ENCODE measurements at regions not wholly inside any gene's neighbourhood (a gene's known extent, or its start where the extent isn't known, plus 50 kb on each side); places are given as distances from the start of the nearest gene placed in this dataset.

GRCh38 chr10:29694121-29694520 lies 59.4 kb upstream of the SVIL start:
- no peak overlapping the region for H3K4me3 ChIP-seq (replicated peaks in 1 of 2; ENCODE audit: low read depth in 2 of 2, low read length in 2 of 2)
- TF ChIP-seq CTCF (IDR thresholded peaks at IDR 0.05; ENCODE audit: low read depth, low read length): no peak
- DNase-seq (ENCODE audit: low read depth in 2 of 2): no peak

- no peak for TF ChIP-seq CTCF (IDR thresholded peaks at IDR 0.05; ENCODE audit: low read depth, low read length)
- DNase-seq (ENCODE audit: low read depth in 2 of 2): no peak
- peak overlapping the region in 1 of 2 donors; percentile 8 for H3K4me3 ChIP-seq (replicated peaks in 1 of 2; ENCODE audit: low read depth in 2 of 2, low read length in 2 of 2)
Observed at GRCh38 chr10:29692121-29692539, 57.4 kb upstream of the SVIL start.

GRCh38 chr10:29691564-29692072 lies 56.8 kb upstream of the SVIL start:
- DNase-seq (ENCODE audit: low read depth in 2 of 2): peak; percentile 68 to 78
- peak overlapping the region in 1 of 2 donors; percentile 8 for H3K4me3 ChIP-seq (replicated peaks in 1 of 2; ENCODE audit: low read depth in 2 of 2, low read length in 2 of 2)

GRCh38 chr10:29689001-29689400 lies 54.2 kb upstream of the SVIL start:
- no peak overlapping the region for H3K4me3 ChIP-seq (replicated peaks in 1 of 2; ENCODE audit: low read depth in 2 of 2, low read length in 2 of 2)
- TF ChIP-seq CTCF (IDR thresholded peaks at IDR 0.05; ENCODE audit: low read depth, low read length): no peak
- DNase-seq (ENCODE audit: low read depth in 2 of 2): peak; percentile 73 to 80

More at GRCh38 chr10:29691564-29692072, 56.8 kb upstream of the SVIL start:
- TF ChIP-seq CTCF (IDR thresholded peaks at IDR 0.05; ENCODE audit: low read depth, low read length): no peak

GRCh38 chr10:29688230-29688661 lies 53.5 kb upstream of the SVIL start:
- no peak overlapping the region for H3K4me3 ChIP-seq (replicated peaks in 1 of 2; ENCODE audit: low read depth in 2 of 2, low read length in 2 of 2)
- DNase-seq (ENCODE audit: low read depth in 2 of 2): peak in 1 of 2 donors; percentile 17

GRCh38 chr10:29687421-29688164 lies 52.8 kb upstream of the SVIL start:
- TF ChIP-seq CTCF (IDR thresholded peaks at IDR 0.05; ENCODE audit: low read depth, low read length): no peak
- DNase-seq (ENCODE audit: low read depth in 2 of 2): peak; percentile 27 to 45
- H3K4me3 ChIP-seq (replicated peaks in 1 of 2; ENCODE audit: low read depth in 2 of 2, low read length in 2 of 2): no peak overlapping the region

More at GRCh38 chr10:29688230-29688661, 53.5 kb upstream of the SVIL start:
- no peak for TF ChIP-seq CTCF (IDR thresholded peaks at IDR 0.05; ENCODE audit: low read depth, low read length)

Measured in cardiac fibroblast (primary cell).